Hematopoietic multipotent progenitor cell treated with erythropoietin and hydrocortisone succinate and interleukin-3 and kit ligand, for 8 days (in vitro differentiated cells): ENCODE measurements at regions not wholly inside any gene's neighbourhood (a gene's known extent, or its start where the extent isn't known, plus 50 kb on each side); places are given as distances from the start of the nearest gene placed in this dataset.

Experiments
- DNase-seq: peaks from one replicate; pipeline ENCODE4 v3.0.0-alpha.2; 2015

DNA sequence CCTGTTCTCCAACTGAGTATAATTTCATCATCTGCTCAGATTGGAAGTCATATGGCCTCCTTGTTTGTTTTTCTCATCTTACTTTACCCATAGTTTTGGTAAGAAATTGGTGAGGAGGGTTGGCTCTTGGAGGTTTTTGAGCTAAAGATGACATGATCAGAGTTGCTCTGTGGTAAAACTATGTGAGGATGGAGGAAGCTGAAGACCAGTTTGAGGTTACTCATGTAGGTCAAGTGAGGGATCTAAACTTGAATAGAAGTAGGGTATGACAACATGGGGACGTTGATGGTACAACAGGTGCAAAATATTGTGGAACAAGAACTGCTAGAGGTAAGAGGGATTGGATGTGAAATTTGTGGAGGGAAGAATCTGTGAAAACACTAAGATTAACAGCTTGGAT is 87.7 kb upstream of the NEO1 start:
- no peak for DNase-seq

DNA sequence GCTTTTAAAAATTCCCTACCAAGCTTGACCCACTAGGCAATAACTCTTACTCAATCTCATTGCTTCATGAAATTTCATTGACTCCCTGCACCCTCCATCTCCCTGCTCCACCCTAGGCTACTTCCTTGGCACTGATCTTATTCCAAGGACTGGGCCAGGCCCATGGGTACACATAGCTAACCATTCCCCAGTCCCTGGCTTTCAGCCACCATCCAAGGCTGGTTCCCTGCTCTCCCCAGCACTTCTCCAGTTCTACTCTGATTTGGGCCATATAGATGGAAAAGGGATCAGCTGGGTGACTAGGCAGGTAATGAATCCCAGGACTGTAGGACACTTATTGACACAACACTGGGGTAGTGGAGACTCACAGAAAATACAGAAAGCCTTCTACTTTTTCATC is 88.1 kb upstream of the NEO1 start:
- no peak for DNase-seq

DNA sequence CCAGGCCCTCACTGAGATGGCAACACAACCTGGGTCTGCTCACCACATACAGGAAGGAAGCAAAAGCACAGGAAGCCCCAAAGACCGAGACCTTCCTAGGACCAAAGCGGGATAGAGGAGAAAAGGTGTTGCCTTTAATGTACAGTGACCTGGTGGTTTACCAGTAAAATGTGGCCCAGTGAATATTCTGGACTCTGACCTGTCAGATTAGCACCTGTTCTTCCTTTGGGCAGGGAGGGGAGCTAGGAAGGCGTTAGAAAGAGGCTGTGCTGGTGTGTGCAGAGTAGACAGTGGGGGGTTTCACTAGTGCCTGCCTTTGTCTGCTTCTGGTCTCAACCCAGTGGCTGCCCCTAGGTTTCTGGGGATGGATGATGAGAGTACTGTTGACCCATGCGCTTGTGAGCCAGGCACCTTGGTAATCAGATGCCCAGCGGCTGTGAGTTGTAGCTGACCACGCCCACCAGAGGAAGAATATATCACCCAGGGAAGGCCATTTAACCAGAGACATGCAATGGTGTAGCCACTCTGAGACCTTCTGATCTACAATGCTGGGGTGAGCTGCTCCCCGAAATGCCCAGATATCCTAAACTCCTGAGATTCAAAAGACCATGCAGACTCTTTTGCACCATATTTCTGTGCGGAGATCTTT is 90.1 kb upstream of the NEO1 start:
- DNase-seq: no peak

DNA sequence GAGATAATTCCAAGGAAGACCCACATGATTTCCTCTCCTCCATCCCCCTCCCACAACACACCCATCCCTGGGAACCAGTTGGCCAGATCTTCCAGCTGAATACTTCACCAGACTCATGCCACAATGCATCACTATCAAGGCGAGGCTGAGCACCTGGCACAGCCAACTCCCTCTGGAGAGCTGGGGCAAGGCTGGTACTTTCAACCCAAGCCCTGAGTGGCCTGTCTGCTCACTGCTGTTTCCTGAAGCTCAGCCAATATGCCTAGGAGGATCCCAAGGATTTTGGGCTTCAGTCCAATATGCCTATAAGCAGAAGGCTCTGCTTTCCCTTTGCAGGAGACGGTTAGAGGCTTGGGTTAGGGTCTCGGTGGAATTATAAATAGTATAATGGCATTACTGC is 90.9 kb upstream of the NEO1 start:
- DNase-seq: no peak

DNA sequence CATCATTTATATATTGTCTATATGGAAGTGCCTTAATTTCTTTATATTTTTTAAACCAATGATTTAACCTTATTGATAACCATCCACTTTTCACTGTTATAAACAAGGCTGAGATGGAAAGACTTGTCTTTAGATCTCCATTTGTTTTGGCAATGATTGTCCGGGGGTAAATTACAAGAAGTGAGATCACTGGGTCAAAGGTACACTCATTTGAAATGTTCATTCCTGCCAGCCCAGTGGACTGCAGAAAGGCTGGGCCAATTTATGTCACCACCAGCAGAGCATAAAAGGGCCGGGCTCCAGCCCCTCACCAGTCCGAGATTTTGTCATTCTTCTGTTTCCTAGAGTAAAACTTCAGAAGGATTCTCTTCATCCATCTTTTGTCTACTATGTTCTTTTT is 93.6 kb upstream of the NEO1 start:
- DNase-seq: no peak

DNA sequence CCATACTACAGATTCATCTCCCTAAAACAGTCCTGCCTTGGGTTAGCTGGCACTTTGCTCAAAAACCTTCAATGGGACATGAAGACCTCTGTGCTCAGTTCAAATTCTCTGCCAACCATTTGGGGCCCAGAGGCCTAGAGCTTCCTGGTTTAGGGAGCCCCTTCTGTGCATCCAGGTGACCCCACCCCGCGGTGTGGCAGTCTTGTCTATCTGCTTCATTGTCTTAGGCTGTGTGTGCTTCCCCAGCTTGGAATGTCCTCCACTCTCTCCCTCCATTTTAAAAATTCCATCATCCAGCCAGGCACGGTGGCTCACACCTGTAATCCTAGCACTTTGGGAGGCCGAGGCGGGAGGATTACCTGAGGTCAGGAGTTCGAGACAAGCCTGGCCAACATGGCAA is 99.0 kb upstream of the NEO1 start:
- no peak for DNase-seq

DNA sequence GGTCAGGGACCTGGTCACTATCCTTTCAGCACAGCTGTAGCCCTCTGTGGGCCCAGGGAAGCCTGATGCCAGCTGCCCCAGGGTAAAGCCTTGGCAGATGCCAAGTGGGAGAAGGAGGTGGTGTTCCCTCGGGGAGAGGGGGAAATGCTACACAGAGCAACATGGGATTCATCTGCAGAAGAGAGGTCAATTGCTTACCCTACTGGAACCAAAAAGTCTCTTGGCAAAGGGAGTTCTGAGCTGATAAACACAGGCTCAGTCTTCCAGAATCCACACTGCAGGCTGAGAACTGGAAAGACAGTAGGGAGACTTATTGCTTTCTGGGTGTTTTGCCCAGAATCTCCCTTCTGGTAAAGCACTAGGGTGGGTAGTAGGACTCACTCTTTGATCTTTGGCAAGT is 100.1 kb upstream of the NEO1 start:
- no peak for DNase-seq

DNA sequence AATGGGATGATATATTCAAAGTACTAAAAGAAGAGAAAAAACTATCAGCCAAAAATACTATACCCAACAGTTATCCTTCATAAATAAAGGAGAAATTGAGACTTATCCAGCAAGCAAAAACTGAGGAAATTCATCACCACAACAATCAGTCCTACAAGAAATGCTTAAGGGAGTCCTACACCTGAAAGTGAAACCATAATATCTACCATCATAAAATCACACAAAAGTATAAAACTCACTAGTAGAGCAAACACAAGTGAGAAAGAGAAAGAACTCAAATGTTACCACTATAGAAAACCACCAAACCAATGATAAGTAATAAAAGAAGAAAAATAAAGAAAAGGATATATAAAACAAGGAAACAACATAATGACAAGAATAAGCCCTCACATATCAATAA is 103.6 kb upstream of the NEO1 start:
- DNase-seq: no peak

DNA sequence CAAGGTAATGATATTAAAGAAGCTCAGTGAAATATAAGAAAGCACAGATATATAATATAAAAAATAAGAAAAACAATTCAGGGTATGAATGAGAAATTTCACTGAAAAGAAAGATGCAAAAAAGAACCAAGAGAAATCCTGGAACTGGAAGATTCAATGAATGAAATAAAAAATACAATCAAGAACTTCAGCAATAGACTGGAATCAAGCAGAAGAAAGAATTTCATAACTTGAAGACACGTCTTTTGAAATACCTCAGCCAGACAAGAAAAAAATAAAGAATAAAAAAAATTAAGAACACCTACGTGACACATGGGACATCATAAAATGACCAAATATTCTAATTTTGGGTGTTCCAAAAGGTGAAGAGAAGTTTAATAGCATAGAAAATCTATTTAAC is 104.6 kb upstream of the NEO1 start:
- no peak for DNase-seq

DNA sequence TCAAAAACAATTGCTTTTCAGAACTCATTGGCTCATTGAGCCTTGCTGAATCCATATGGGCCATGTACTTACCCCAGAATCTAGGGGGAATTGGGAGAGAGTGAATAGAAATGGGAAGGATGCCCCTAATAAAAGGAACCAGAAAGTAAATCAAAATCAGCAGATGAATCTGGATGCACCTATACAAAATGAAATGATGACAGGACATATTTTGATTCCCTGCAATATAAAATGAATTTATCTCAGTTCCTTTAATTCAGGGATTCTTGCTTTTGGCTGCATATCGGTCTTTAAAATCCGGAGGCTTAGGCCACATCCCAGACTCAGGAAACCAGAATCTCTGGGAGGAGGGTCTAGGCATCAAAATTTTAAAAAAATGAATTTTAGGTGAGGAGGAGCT is 107.7 kb upstream of the NEO1 start:
- DNase-seq: no peak

DNA sequence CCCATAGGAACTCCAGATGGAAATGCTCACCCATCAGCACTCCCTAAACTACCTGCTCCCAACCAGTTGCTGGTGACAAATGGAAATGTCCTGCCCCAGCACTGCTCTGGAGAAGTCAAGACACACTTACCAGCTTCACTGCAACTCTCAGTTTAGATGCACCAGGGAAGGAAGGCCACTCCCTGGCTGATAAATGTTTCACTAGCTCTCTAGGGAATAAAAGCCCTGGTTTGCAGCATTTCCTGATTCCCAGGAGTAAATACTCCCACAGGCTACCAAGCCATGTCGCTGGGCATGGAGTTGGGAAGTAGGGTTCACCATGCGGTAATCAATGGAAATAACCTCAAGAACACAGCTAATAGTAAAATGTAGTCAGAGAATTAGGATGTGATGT is 112.0 kb upstream of the NEO1 start:
- DNase-seq: no peak

DNA sequence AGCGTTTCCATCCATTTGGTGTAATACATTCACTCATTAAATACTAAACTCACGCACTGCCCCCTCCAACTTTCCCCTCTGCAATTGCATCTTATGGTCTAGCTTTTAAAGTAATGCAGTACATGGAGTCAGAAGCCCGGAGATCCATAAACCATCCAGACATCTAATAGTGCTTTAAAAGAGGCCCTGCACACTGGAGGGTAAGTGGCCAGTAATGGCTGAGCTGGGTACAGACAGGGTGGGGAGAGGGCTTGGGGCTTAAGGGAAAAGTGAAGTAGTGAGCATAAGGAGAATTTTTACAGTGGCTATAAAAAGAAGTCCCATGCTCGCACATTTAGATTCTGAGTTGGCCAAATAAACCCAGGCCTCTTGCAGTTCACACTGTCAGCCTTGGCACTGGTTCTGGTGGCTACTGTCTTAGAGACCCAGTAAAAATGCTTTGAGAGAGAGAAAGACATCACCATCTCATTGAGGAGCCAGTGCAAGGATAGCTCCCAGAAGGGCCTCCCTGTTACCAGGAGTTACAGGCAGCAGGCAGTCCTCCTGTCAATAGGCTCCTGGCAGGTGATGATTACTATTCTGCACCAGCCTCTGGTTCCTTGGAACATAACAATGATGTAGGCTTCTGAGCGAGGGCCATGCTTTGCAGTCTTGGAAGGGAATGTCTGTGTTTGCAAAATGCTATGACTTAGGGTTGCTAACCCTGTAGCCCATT is 112.6 kb upstream of the NEO1 start:
- DNase-seq: no peak

DNA sequence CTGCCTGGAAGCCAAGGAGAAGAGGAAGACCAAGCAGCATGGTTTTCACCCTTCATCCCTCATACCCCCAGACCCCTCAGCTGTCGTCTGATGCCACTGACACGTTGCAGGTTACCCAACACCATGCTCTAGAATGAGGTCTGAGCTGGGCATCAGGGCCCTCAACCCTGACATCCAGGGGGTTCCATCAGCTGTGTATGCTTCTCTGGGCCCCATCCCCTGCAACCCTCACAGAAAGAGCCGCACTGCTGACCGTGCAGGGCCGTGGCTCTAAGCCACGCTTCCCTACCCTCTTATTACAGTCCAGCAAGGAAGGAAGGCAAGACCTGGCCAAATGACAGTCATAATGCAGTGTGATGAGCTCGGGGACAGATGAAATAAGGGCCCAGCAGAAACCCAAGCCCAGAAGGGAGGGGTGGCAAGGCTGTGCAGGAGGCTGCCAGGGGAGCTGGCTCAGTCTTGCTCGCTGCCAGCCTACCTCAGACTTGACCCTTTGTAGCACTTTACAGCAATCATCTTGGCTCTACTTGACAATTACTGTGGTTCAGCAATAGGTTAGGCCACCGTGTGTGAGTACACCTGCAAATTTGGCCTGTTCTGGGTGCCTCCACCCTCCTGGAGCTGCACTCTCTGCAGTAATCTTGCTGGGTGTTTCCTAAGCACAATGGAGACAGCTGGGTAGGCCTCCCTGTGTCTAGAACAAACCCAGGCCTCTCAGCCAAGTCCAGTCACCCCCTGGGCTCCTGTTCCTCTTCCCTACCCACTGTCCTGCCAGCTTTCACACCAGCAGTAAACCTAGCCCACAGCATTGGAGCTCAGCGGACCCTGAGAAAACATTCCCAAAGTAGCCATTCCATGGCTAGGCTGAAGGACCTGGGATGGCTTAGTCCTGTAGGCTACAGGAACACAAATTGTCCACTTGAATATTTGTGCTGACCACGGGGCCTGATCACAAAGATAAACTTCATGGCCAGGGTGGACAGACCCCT is 115.3 kb upstream of the NEO1 start:
- no peak for DNase-seq

DNA sequence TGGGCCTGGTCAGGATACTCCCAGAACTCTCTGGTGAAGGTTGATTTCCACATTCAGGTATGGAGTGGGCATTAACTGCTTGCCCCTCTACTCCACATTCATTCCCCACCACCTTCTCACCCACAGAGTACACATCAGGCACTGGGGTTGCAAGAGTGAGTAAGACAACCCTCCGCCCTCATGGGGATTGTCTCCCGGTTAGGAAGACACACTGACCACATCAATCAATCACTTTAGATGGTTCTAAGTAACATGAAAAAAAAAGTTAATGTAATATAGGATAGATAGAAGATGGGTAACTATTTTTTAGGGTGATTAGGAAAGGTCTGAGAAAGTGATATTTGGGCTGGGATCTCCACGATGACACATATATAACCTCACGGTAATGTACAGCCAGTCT is 116.0 kb upstream of the NEO1 start:
- DNase-seq: no peak

DNA sequence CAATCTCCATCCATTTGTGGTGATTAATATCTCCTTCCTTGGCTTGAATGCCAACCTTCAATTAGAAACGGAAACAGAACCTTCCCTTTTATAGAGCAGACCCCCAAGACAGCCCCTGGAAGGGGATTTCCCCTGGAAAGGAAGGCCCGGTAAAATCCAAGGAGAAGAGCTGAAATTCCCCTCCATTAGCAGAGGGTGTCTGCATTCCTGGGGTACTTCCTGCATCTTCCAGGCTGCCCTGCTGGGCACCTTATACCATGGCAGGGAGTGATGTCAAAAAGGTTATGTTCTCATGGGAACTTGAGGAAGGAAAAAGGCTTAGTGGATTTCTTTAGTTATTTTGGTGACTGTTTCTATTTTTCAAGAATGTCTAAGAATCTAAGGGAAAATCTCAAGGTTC is 116.7 kb upstream of the NEO1 start:
- DNase-seq: no peak

DNA sequence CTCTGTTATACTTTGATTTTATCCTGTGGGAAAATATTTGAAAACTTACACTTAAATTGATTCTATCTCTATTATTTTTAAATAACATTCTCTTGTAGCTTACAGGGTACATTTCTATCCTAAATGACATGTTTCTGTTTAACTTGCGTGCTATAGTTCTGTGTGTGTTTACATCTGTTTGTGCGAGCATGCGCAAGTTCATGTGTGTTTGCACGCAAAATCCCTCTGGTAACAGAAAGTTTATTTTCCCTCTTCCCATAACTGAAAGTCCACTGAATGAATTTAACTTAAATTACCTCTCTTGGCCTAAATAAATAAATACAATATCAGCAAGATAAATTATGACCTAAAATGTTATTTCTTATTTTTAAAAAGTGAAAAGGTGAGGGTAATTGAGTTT is 117.3 kb upstream of the NEO1 start:
- no peak for DNase-seq

DNA sequence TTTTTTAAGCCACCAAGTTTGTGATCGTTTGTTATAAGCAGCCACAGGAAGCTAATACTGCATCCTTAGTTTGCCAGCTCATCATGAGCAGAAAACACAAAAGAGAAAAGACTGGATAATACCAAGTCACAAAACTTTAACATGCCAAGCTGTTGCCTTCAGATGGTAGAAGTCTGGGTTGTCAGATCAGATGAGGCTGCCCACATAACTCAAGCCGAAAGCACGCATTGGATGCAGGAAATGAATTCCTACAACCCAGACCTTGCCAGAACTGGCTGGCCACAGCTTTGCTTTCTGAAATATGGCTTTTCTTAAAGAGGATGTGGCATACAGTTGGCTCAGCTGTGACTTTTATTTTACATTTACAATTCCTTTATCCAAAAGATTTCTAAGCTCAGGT is 118.3 kb upstream of the NEO1 start:
- no peak for DNase-seq

DNA sequence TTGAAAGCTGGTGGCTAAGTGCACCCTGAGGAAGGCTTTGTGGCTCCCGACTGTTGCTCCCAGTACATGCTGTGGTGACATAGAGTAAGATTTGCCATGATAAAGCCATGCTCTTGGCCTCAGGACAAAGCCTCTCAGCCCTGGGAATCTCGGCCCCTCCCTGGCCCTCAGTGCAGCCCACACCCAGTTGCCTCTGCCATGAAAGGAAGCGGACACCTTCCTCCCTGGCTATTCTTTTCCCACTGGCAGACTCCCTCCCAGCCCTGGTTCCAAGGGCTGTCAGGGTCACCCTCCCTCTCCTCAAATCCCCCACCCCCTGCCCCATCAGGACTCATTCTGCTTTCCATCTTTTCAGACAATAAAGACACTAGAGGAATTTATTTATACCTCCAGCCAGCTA is 119.8 kb upstream of the NEO1 start:
- no peak for DNase-seq

DNA sequence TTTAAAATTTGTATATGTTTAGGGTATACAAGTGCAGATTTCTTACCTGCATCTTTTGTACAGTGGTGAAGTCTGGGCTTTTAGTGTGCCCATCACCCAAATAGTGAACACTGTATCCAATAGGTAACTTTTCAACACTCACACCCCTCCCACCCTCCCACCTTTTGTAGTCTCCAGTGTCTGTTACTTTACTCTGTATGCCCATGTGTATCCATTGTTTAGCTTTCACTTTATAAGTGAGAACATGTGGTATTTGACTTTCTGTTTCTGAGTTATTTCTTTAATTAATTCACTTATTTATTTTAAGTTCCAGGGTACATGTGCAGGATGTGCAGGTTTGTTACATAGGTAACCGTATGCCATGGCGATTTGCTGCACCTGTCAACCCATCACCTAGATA is 124.8 kb upstream of the NEO1 start:
- DNase-seq: no peak

DNA sequence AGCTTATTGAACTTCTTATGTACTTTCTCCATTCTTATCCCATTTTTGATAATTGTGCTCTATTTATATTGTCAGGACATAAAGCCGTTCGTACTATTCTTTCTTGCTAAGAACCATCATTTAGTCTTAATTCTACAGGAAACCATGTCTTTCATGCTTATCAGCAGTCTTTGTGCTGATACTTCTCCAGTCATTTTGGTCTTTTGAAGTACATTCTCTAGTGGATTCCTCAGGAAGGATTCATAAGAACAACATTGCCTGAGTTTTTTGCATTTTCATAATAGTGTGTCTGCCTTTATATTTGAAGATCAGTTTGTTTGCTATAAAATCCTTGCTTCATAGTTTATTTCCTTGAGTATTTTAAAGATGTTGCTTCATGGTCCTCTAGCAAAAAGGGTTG is 126.6 kb upstream of the NEO1 start:
- DNase-seq: no peak

DNA sequence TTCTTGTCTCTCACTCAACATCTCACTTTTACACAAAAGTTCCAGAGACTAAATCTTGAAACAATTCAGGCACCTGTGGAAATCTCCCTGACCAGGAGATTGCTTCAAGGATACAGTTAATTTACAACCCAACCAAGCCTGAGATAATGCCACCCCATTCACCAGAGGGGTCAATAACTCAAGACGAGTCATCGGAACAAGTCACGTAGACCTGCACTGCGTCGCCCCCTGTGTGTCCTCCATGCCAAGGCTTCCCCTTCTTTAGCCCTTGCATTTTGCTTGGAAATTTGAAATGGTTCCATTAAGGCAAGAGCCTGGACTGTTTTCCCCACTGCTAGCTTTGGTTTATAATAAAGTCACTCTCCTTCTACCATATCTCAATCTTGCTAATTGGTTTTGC is 129.0 kb upstream of the NEO1 start:
- no peak for DNase-seq

DNA sequence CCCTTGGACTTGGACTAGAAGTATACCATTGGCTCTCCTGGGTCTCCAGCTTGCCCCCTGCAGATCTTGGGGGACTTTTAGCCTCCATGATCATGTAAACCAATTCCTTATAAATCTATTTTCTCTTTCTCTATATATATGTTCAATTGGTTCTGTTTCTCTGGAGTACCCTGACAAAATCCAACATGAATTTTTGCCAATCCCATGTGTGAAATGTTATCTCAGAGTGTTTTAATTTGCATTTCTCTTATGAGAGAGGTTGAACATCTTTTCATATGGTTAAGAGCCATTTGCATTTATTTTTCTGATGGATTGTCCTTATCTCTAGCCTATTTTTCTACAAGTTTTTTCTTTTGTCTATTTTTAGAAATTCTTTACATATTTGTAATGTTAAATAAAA is 131.7 kb upstream of the NEO1 start:
- no peak for DNase-seq

DNA sequence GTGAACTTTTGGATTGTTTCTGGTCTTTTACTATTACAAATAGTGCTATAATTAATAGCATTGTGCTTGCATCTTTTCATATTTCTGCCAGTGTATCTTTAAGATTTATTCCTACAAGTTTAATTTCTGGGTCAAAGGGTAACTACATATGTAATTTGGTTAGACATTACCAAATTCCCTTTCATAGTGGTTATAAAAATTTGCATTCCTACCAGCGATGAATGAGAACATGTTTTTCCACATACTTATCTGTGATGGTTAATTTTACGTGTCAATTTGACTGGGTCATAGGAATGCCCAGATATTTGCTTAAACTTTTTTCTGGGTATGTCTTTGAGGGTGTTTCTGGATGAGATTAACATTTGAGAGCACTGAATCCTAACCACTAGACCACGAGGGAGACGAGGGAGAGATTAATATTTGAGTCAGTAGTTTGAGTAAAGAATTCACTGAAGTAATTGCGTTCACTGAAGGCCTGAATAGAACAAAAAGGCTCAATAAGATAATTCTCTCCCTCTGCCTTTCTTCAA is 132.3 kb upstream of the NEO1 start:
- DNase-seq: no peak

DNA sequence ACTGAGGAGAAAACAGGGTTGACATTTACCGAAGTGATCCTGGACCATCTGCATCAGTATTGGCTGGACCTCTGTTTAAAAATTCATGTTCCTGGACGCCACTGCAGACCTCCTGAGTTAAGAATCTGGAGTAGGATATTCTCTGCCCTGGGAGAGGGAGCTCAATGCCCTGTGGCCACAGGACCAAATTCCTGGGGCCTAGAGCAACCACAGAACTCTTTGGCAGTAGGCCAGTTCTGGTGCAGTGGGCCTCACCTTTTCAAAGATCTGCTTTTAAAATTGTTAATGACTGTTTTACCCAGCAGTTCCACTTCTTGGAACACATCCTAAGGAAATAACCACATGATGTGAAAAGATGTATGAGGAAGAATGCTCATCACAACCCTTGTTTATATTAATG is 133.3 kb upstream of the ADPGK start:
- no peak for DNase-seq
